Neuronal stem cell (in vitro differentiated cells): ENCODE measurements at regions not wholly inside any gene's neighbourhood (a gene's known extent, or its start where the extent isn't known, plus 50 kb on each side); places are given as distances from the start of the nearest gene placed in this dataset.

Experiments used
- DNase-seq: peaks from one replicate; pipeline ENCODE4 v3.0.0-alpha.2; 2013; ENCODE audit warnings: low spot score
- H2AFZ ChIP-seq: one replicate; pipeline ENCODE4 v1.6.1; 2013; ENCODE audit warnings: mild to moderate bottlenecking, low read length, inconsistent platforms
- H2AK5ac ChIP-seq: 2 replicates; pipeline ENCODE4 v1.6.1; 2013; ENCODE audit warnings: low read depth, mild to moderate bottlenecking, inconsistent platforms, low read length, moderate library complexity, mixed read lengths
- H2BK120ac ChIP-seq: 2 replicates; pipeline ENCODE4 v1.6.1; 2013; ENCODE audit warnings: low read depth, mild to moderate bottlenecking, inconsistent platforms, low read length, moderate library complexity, mixed read lengths
- H2BK12ac ChIP-seq: one replicate; pipeline ENCODE4 v1.6.1; 2013; ENCODE audit warnings: low read length, inconsistent platforms
- H2BK15ac ChIP-seq: 2 replicates; pipeline ENCODE4 v1.6.1; 2013; ENCODE audit warnings: mild to moderate bottlenecking, low read length, inconsistent platforms, mixed read lengths
- H2BK5ac ChIP-seq: one replicate; pipeline ENCODE4 v1.6.1; 2013; ENCODE audit warnings: inconsistent platforms, mild to moderate bottlenecking, low read length, moderate library complexity
- H3K14ac ChIP-seq: one replicate; pipeline ENCODE4 v1.6.1; 2013; ENCODE audit warnings: low read length, inconsistent platforms
- H3K18ac ChIP-seq: 2 replicates; pipeline ENCODE4 v1.6.1; 2013; ENCODE audit warnings: low read length, inconsistent platforms
- H3K23ac ChIP-seq: 2 replicates; pipeline ENCODE4 v1.6.1; 2013; ENCODE audit warnings: low read depth, mild to moderate bottlenecking, mixed read lengths, low read length, inconsistent platforms; ENCODE audit not compliant: poor library complexity
- H3K27ac ChIP-seq: replicated peaks from 3 replicates; pipeline ENCODE4 v1.5.1; 2013; ENCODE audit warnings: low read length, inconsistent platforms
- H3K27me3 ChIP-seq, 3 experiments: 2 replicates each; pipeline ENCODE4 v1.6.1; 2013; ENCODE audit warnings: low read length in 3 of 3, mild to moderate bottlenecking in 2 of 3, inconsistent platforms in 1 of 3, low read depth in 1 of 3, mixed read lengths in 1 of 3, moderate library complexity in 1 of 3; ENCODE audit not compliant: control insufficient read depth in 3 of 3, insufficient read depth in 3 of 3
- H3K36me3 ChIP-seq, 2 donors: replicated peaks in 1 of 2; 2 replicates each; pipeline ENCODE4 v1.6.1; 2013; ENCODE audit warnings: low read length in 2 of 2; ENCODE audit not compliant: control insufficient read depth in 2 of 2, insufficient read depth in 2 of 2
- H3K4ac ChIP-seq: 2 replicates; pipeline ENCODE4 v1.6.1; 2013; ENCODE audit warnings: inconsistent platforms, mild to moderate bottlenecking, low read length, moderate library complexity
- H3K4me1 ChIP-seq, 2 donors: 1 replicate in 1 of 2; 2 replicates in 1 of 2; pipeline ENCODE4 v1.6.1; 2013; ENCODE audit warnings: low read length in 2 of 2, low read depth in 1 of 2; ENCODE audit not compliant: control insufficient read depth in 2 of 2, insufficient read depth in 1 of 2
- H3K4me2 ChIP-seq: one replicate; pipeline ENCODE4 v1.6.1; 2013; ENCODE audit warnings: mild to moderate bottlenecking, low read length, inconsistent platforms; ENCODE audit not compliant: insufficient read depth, poor library complexity, severe bottlenecking
- H3K4me3 ChIP-seq, 2 donors: 2 replicates each; pipeline ENCODE4 v1.5.1; 2013; ENCODE audit warnings: low read length in 2 of 2, mild to moderate bottlenecking in 2 of 2, inconsistent platforms in 1 of 2, moderate library complexity in 1 of 2
- H3K79me1 ChIP-seq: one replicate; pipeline ENCODE4 v1.6.1; 2013; ENCODE audit warnings: low read depth, mild to moderate bottlenecking, inconsistent platforms, low read length, moderate library complexity
- H3K9ac ChIP-seq: one replicate; pipeline ENCODE4 v1.6.1; 2013; ENCODE audit warnings: mild to moderate bottlenecking, low read depth, low read length, inconsistent platforms; ENCODE audit not compliant: poor library complexity
- H3K9me3 ChIP-seq, 2 donors: replicated peaks in 1 of 2; 2 replicates each; pipeline versions ENCODE3 to v1.6.1; 2013; ENCODE audit warnings: low read length in 2 of 2, mild to moderate bottlenecking in 2 of 2, inconsistent platforms in 1 of 2, low read depth in 1 of 2, mixed read lengths in 1 of 2, moderate library complexity in 1 of 2; ENCODE audit not compliant: control insufficient read depth in 2 of 2, insufficient read depth in 1 of 2
- H4K8ac ChIP-seq: one replicate; pipeline ENCODE4 v1.6.1; 2013; ENCODE audit warnings: low read depth, mild to moderate bottlenecking, inconsistent platforms, low read length, moderate library complexity
- H4K91ac ChIP-seq: one replicate; pipeline ENCODE4 v1.6.1; 2013; ENCODE audit warnings: low read length, low read depth, mild to moderate bottlenecking, inconsistent platforms; ENCODE audit not compliant: poor library complexity
- WGBS, 2 donors: extraction: QIAGEN DNeasy Blood & Tissue Kit; methylation state at CpG; one replicate each; pipeline ENCODE4 v1.1.7; 2013; ENCODE audit warnings: missing lambda C conversion rate in 2 of 2, mixed read lengths in 1 of 2; ENCODE audit not compliant: insufficient read length in 2 of 2, insufficient replicate concordance in 1 of 2; ENCODE audit errors: extremely low coverage in 2 of 2; 5-methylcytosine and 5-hydroxymethylcytosine counted together

- Histone ChIP-seq H2AK5ac (no peak overlapping the region), H3K4me1 (no peaks in the 10 kb centered on the region), H2BK12ac (no peak overlapping the region), H3K4ac (no peak overlapping the region), H4K8ac (no peak overlapping the region), H2BK120ac (no peak overlapping the region), H3K23ac (no peak overlapping the region), H3K4me3 (no peak overlapping the region), H3K27ac (no peak overlapping the region), H3K4me2 (no peak overlapping the region), H3K9ac (no peak overlapping the region), H2BK5ac (no peak overlapping the region), H2AFZ (no peak overlapping the region), H3K36me3 (no peaks in the 10 kb centered on the region), H4K91ac (no peak overlapping the region), H3K18ac (no peak overlapping the region), H3K9me3 (no peaks in the 10 kb centered on the region), H3K14ac (no peak overlapping the region), H2BK15ac (no peak overlapping the region), H3K79me1 (no peaks in the 10 kb centered on the region), H3K27me3 (no peaks in the 10 kb centered on the region)
- no CpG with 5 or more reads among the region's 8 CpGs for WGBS, 2 donors
- DNase-seq, result no peak
These were observed 222.4 kb downstream of the CBLN4 start for GRCh38 chr20:55782912-55783253.

GRCh38 chr20:55782224-55782911 lies 223.0 kb downstream of the CBLN4 start:
- no peak overlapping the region for H2BK120ac ChIP-seq
- no peak overlapping the region for H4K91ac ChIP-seq
- no CpG with 5 or more reads among the region's 5 CpGs for WGBS, 2 donors
- H3K36me3 ChIP-seq, result no peaks in the 10 kb centered on the region
- no peaks in the 10 kb centered on the region for H3K27me3 ChIP-seq
- H3K4me1 ChIP-seq, result no peaks in the 10 kb centered on the region
- H3K79me1 ChIP-seq, result no peaks in the 10 kb centered on the region
- H3K9ac ChIP-seq, result no peak overlapping the region
- H3K23ac ChIP-seq, result no peak overlapping the region
- no peak overlapping the region for H4K8ac ChIP-seq
- no peak overlapping the region for H2BK12ac ChIP-seq
- no peak overlapping the region for H3K14ac ChIP-seq
- H3K4me2 ChIP-seq, result no peak overlapping the region
- no peaks in the 10 kb centered on the region for H3K9me3 ChIP-seq
- H2BK5ac ChIP-seq, result no peak overlapping the region
- no peak overlapping the region for H3K18ac ChIP-seq
- no peak overlapping the region for H3K4ac ChIP-seq
- no peak overlapping the region for H3K27ac ChIP-seq
- H2AFZ ChIP-seq, result no peak overlapping the region
- DNase-seq, result no peak
- H2AK5ac ChIP-seq, result no peak overlapping the region
- no peak overlapping the region for H2BK15ac ChIP-seq
- no peak overlapping the region for H3K4me3 ChIP-seq

GRCh38 chr20:55778796-55779195 lies 226.5 kb downstream of the CBLN4 start:
- DNase-seq, result no peak
- no CpG with 5 or more reads among the region's 5 CpGs for WGBS, 2 donors
- no peaks in the 10 kb centered on the region for H3K9me3 ChIP-seq

GRCh38 chr20:55777641-55778040 lies 227.7 kb downstream of the CBLN4 start:
- H2BK12ac ChIP-seq, result no peak overlapping the region
- H3K9me3 ChIP-seq, result no peaks in the 10 kb centered on the region
- H3K4ac ChIP-seq, result no peak overlapping the region
- no peaks in the 10 kb centered on the region for H3K79me1 ChIP-seq
- H3K14ac ChIP-seq, result no peak overlapping the region
- no peak overlapping the region for H4K91ac ChIP-seq
- no peak overlapping the region for H3K23ac ChIP-seq
- no CpG with 5 or more reads among the region's 2 CpGs for WGBS, 2 donors
- H4K8ac ChIP-seq, result no peak overlapping the region
- H3K36me3 ChIP-seq, result no peaks in the 10 kb centered on the region
- H3K27ac ChIP-seq, result no peak overlapping the region
- H3K4me1 ChIP-seq, result no peaks in the 10 kb centered on the region
- H2BK5ac ChIP-seq, result no peak overlapping the region
- H2AK5ac ChIP-seq, result no peak overlapping the region
- no peak overlapping the region for H3K18ac ChIP-seq
- H3K9ac ChIP-seq, result no peak overlapping the region
- H2BK120ac ChIP-seq, result no peak overlapping the region
- H2AFZ ChIP-seq, result no peak overlapping the region
- no peak overlapping the region for H3K4me3 ChIP-seq
- no peaks in the 10 kb centered on the region for H3K27me3 ChIP-seq
- no peak overlapping the region for H2BK15ac ChIP-seq
- no peak for DNase-seq
- H3K4me2 ChIP-seq, result no peak overlapping the region

More at GRCh38 chr20:55778796-55779195, 226.5 kb downstream of the CBLN4 start:
- Histone ChIP-seq H3K27me3 (no peaks in the 10 kb centered on the region), H3K4me3 (no peak overlapping the region), H2BK120ac (no peak overlapping the region), H2AFZ (no peak overlapping the region), H3K4ac (no peak overlapping the region), H3K23ac (no peak overlapping the region), H3K14ac (no peak overlapping the region), H4K8ac (no peak overlapping the region), H3K36me3 (no peaks in the 10 kb centered on the region), H3K27ac (no peak overlapping the region), H3K4me2 (no peak overlapping the region), H2BK12ac (no peak overlapping the region), H2BK5ac (no peak overlapping the region), H2AK5ac (no peak overlapping the region), H4K91ac (no peak overlapping the region), H3K79me1 (no peaks in the 10 kb centered on the region), H3K9ac (no peak overlapping the region), H3K18ac (no peak overlapping the region), H2BK15ac (no peak overlapping the region), H3K4me1 (no peaks in the 10 kb centered on the region)
